22Rv1 (cell line): ENCODE measurements at regions not wholly inside any gene's neighbourhood (a gene's known extent, or its start where the extent isn't known, plus 50 kb on each side); places are given as distances from the start of the nearest gene placed in this dataset.

Source experiments
- H3K27ac ChIP-seq: fragments of 450-650 bp; 2 replicates; pipeline ENCODE4 v1.5.1; 2017
- ZFX ChIP-seq: fragments of 450-650 bp; IDR thresholded peaks from 2 replicates; pipeline ENCODE4 v1.6.1; 2017; ENCODE audit warnings: antibody characterized with exemption, borderline replicate concordance
- TF ChIP-seq, protein P1 (sequence below): fragments of 450-650 bp; IDR thresholded peaks from 2 replicates; pipeline ENCODE4 v1.5.1; 2017; ENCODE audit warnings: mild to moderate bottlenecking

DNA sequence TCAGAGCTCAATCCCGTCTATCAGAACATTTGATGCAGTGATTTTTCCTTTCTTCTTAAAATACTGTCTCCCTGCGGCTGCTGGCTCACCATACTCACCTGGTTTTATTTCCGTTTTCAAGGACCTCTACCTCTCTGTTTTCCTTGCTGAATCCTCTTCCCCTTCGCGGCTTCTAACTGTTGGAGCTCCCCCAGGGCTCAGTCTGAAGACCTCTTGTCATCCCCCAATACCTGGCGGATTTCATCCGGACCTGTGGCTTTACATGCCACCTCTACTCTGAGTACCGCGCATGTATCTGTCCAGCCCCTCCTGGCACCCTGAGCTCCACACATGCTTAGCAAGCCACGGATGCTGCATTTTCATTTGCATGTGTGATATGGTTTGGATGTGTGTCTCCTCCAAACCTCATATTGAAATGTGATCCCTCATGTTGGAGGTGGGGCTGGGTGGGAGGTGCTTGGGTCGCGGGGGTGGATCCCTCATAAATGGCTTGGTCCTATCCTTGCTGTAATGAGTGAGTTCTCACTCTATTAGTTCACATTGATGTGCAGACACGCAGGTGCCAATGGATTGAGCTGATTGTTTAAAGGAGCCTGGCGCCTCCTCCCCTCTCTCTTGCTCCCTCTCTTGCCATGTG is 106.2 kb upstream of the LSM14A start:
- no peak overlapping the region for H3K27ac ChIP-seq
- TF ChIP-seq, protein P1, sequence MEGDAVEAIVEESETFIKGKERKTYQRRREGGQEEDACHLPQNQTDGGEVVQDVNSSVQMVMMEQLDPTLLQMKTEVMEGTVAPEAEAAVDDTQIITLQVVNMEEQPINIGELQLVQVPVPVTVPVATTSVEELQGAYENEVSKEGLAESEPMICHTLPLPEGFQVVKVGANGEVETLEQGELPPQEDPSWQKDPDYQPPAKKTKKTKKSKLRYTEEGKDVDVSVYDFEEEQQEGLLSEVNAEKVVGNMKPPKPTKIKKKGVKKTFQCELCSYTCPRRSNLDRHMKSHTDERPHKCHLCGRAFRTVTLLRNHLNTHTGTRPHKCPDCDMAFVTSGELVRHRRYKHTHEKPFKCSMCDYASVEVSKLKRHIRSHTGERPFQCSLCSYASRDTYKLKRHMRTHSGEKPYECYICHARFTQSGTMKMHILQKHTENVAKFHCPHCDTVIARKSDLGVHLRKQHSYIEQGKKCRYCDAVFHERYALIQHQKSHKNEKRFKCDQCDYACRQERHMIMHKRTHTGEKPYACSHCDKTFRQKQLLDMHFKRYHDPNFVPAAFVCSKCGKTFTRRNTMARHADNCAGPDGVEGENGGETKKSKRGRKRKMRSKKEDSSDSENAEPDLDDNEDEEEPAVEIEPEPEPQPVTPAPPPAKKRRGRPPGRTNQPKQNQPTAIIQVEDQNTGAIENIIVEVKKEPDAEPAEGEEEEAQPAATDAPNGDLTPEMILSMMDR: no peak
- no peak for TF ChIP-seq ZFX

DNA sequence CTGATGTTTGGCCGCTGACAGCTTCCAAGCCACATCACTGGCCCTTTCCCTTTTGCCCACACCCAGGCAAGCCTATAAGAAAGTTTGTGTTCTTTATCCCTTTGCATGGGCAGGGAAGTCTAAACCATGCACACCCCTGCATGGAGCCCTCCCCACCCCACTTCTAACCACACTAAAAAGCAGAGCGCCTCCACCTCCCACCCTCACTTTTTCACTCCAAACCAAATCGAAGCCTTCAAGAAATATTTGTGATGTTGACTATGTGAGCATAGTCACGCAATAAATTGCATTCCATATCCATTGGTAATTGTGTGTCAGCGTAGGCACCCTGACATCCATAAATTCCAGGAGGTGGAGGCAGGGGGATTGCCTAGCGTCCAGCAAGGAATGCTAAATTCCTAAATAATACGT is 104.4 kb upstream of the LSM14A start:
- H3K27ac ChIP-seq: no peak overlapping the region

DNA sequence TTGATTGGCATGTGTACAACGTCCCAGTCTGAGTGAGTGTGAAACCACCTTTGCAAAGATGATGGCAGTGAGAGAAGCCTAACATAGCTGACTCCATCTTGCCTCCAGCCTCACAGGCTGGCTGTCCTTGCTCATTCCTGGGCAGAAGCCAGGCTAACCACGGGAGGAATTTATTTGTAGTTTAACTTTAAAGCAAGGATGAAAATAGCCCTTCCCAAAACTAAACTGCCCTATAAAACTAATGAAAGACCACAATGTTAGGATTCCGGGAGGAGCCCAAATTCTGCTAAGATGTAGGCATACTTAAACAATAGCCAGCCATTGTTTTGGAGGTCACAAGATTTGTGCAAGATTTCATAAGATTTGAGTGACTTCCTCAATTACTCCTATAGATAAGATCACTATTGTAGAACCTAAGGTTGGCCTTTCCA is 96.6 kb upstream of the LSM14A start:
- H3K27ac ChIP-seq: no peak overlapping the region

More for the DNA sequence above, 104.4 kb upstream of the LSM14A start:
- TF ChIP-seq ZFX: no peak
- TF ChIP-seq, protein P1: no peak

DNA sequence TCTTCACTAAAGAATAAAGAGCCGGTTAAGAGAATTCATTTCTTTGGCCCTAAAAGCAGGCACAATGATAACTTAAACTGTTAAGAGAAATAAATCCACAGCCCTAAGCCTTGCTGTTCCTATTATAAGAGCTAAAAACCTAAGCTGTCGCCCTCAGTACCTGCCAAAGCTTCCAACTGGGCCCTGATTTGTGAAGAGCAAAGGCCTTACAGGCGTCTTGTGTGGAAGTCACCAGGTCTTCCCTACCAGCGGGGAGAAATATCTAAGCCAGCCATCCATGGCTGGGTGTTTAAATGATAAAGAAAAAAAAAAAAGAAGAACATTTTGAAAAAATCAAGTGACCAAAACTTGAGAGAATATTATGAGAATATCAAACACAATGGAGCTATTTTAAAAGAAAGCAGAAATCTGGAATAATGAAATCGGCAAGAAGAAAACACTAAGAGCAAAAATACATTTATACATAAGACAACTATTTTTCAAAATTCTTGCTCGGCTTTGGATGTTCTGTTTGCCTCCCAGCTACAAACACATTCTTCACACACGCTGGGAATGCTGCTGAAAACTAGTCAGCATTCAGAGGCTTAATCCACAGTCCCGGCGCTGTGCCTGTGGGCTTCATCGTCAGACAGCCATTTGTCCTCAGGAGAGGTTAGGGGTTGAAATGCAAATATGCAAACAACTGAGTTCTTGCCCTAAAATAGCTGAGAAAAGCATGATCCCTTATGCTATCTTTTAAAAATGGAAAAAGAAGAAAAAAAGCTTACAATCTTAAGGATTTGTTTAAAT is 89.8 kb upstream of the LSM14A start:
- H3K27ac ChIP-seq: no peak overlapping the region
- TF ChIP-seq ZFX: no peak
- TF ChIP-seq, protein P1: no peak

More for the DNA sequence above, 96.6 kb upstream of the LSM14A start:
- TF ChIP-seq, protein P1: no peak

DNA sequence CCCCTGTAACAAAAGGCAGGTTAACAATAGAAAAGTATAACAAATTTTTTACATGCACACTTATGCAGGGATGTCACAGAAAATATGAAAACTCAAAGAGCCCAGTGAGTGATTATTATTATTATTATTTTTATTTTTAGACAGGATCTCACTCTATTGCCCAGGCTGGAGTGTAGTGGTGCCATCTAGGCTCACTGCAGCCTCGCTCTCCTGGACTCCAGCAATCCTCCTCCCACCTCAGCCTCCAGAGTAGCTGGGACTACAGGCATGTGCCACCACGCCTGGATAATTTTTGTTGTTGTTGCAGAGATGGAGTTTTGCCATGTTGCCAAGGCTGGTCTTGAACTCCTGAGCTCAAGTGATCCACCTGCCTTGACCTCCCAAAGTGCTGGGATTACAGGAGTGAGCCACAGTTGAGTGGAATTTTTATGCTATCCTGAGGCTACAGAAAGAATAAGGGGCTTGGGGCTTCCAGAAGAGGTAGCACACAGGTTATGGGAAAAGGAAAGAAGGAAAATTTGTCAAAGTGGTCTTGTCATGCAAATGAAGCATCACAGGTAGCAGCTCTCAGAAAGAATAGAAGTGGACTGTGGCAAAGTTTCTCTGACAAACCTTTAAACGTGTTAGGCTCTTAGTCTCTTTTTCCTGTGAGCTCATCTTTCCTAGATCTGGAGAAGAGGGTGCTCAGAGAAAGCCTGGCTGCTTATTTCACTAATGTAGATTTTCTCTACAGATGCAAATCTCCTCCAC is 87.7 kb upstream of the LSM14A start:
- H3K27ac ChIP-seq: no peak overlapping the region
- no peak for TF ChIP-seq ZFX
- TF ChIP-seq, protein P1: no peak

DNA sequence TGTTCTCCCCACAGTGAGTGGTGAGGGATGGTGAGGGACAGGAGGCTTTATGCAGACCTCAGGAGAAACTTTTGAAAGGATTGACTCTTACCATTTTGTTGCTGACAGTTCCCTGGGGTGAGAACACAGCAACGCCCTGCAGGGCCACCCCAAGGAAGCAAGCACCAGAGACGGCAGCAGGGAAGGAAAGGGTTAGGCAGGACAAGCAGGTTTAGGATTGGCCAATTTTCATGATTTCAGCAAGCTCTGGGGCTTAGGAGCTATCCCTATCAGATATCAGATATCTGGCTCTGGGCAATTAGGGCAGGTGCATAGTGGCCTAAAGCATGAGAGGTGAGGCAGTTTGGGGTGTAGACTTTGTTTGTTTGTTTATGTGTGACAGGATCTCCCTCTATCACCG is 87.0 kb upstream of the LSM14A start:
- H3K27ac ChIP-seq: no peak overlapping the region
- TF ChIP-seq ZFX: no peak
- TF ChIP-seq, protein P1: no peak
